MCF 10A (cell line): ENCODE measurements at regions not wholly inside any gene's neighbourhood (a gene's known extent, or its start where the extent isn't known, plus 50 kb on each side); places are given as distances from the start of the nearest gene placed in this dataset.

ENCODE experiments used
- BruUV-seq: library from RNA; stranded (reverse); fragments of 400-500 nt; replicated peaks from 2 replicates; lab custom pipeline; 2021; lab: Mats Ljungman, UMichigan
- CTCF ChIA-PET: fragments of 300-600 bp; sonication (Branson Sonifier 250); formaldehyde crosslinking; extraction: SDS; loops from one replicate; lab custom pipeline; 2021; ENCODE audit warnings: antibody characterized with exemption, inconsistent platforms; lab: Yijun Ruan, JAX
- POLR2A ChIA-PET: fragments of 300-600, 350-650 bp; sonication (Branson Sonifier 250); formaldehyde crosslinking; extraction: SDS; loops from one replicate; lab custom pipeline; 2020; ENCODE audit warnings: antibody characterized with exemption, inconsistent platforms; lab: Yijun Ruan, JAX
- DNase-seq: peaks from one replicate; pipeline ENCODE4 v3.0.0-alpha.2; 2018; ENCODE audit not compliant: unreplicated experiment
- H3K27ac Mint-ChIP-seq: one replicate; pipeline ENCODE4 v1.8.0; 2022; ENCODE audit warnings: mild to moderate bottlenecking, low read depth, mixed read lengths; ENCODE audit not compliant: unreplicated experiment
- H3K27me3 Mint-ChIP-seq: one replicate; pipeline ENCODE4 v1.8.0; 2022; ENCODE audit warnings: mixed read lengths; ENCODE audit not compliant: insufficient read depth, unreplicated experiment
- H3K36me3 Mint-ChIP-seq: one replicate; pipeline ENCODE4 v1.8.0; 2022; ENCODE audit warnings: mild to moderate bottlenecking, moderate library complexity, mixed read lengths; ENCODE audit not compliant: insufficient read depth, unreplicated experiment
- H3K4me1 Mint-ChIP-seq: one replicate; pipeline ENCODE4 v1.8.0; 2022; ENCODE audit warnings: mixed read lengths; ENCODE audit not compliant: insufficient read depth, unreplicated experiment
- H3K4me3 Mint-ChIP-seq: one replicate; pipeline ENCODE4 v1.8.0; 2022; ENCODE audit warnings: mild to moderate bottlenecking, moderate library complexity, mixed read lengths; ENCODE audit not compliant: unreplicated experiment
- H3K9me3 Mint-ChIP-seq: one replicate; pipeline ENCODE4 v1.8.0; 2022; ENCODE audit warnings: mixed read lengths; ENCODE audit not compliant: unreplicated experiment
- CTCF ChIP-seq: fragments of 200-600 bp; IDR thresholded peaks from one replicate; pipeline ENCODE4 v1.8.0; 2022; ENCODE audit warnings: antibody characterized with exemption, mild to moderate bottlenecking; ENCODE audit not compliant: unreplicated experiment
- intact Hi-C: fragments of 100-400 bp; cut with micrococcal nuclease; formaldehyde crosslinking; loops from 2 replicates; pipeline ENCODE4 v1.14.1; 2022

- Mint-ChIP-seq H3K27ac (no peak overlapping the region), H3K36me3 (no peaks in the 10 kb centered on the region), H3K9me3 (peaks cover 55% of the 10 kb centered on the region), H3K4me3 (no peak overlapping the region), H3K4me1 (no peaks in the 10 kb centered on the region), H3K27me3 (no peaks in the 10 kb centered on the region)
- DNase-seq, result no peak
- no TSS peak for BruUV-seq
- POLR2A ChIA-PET, result no interaction called here
- TF ChIP-seq CTCF, result no peak
- intact Hi-C loops, result no loop called here
- CTCF ChIA-PET, result no interaction called here
These were observed 83.9 kb upstream of the SYNDIG1 start for GRCh38 chr20:24385547-24385946.

- H3K4me3 Mint-ChIP-seq, result no peak overlapping the region
These were observed 84.6 kb upstream of the SYNDIG1 start for GRCh38 chr20:24384865-24385264.

GRCh38 chr20:24382743-24383142 lies 86.7 kb upstream of the SYNDIG1 start:
- Mint-ChIP-seq H3K4me3 (no peak overlapping the region), H3K27ac (no peak overlapping the region), H3K27me3 (no peaks in the 10 kb centered on the region), H3K9me3 (peaks cover 55% of the 10 kb centered on the region), H3K36me3 (no peaks in the 10 kb centered on the region), H3K4me1 (no peaks in the 10 kb centered on the region)
- POLR2A ChIA-PET, result no interaction called here
- intact Hi-C loops, result no loop called here
- TF ChIP-seq CTCF, result no peak
- CTCF ChIA-PET, result interaction anchor here (0.7 kb wide), 1 partner anchor 400 kb away, joined by 3 read pairs; no protein-coding TSS in a partner anchor
- DNase-seq, result no peak
- no TSS peak for BruUV-seq

More at GRCh38 chr20:24384865-24385264, 84.6 kb upstream of the SYNDIG1 start:
- TF ChIP-seq CTCF, result no peak
- peaks cover 52% of the 10 kb centered on the region for H3K9me3 Mint-ChIP-seq
- no peak for DNase-seq
- no peaks in the 10 kb centered on the region for H3K4me1 Mint-ChIP-seq
- POLR2A ChIA-PET, result no interaction called here
- no peak overlapping the region for H3K27ac Mint-ChIP-seq
- CTCF ChIA-PET, result no interaction called here
- BruUV-seq, result no TSS peak
- no peaks in the 10 kb centered on the region for H3K36me3 Mint-ChIP-seq
- no peaks in the 10 kb centered on the region for H3K27me3 Mint-ChIP-seq
- intact Hi-C loops, result no loop called here

- H3K4me3 Mint-ChIP-seq, result no peak overlapping the region
- H3K27ac Mint-ChIP-seq, result no peak overlapping the region
- H3K27me3 Mint-ChIP-seq, result no peaks in the 10 kb centered on the region
- H3K36me3 Mint-ChIP-seq, result no peaks in the 10 kb centered on the region
- CTCF ChIA-PET, result interaction anchor here (0.7 kb wide), 1 partner anchor 400 kb away, joined by 3 read pairs; no protein-coding TSS in a partner anchor
- no TSS peak for BruUV-seq
- H3K4me1 Mint-ChIP-seq, result no peaks in the 10 kb centered on the region
- POLR2A ChIA-PET, result no interaction called here
- peaks cover 58% of the 10 kb centered on the region for H3K9me3 Mint-ChIP-seq
- intact Hi-C loops, result no loop called here
- TF ChIP-seq CTCF, result no peak
- no peak for DNase-seq
These were observed 87.1 kb upstream of the SYNDIG1 start for GRCh38 chr20:24382331-24382730.
